Kidney tubule cell (primary cell): ENCODE measurements at regions not wholly inside any gene's neighbourhood (a gene's known extent, or its start where the extent isn't known, plus 50 kb on each side); places are given as distances from the start of the nearest gene placed in this dataset.

Experiments used
- DNase-seq: peaks from one replicate; pipeline ENCODE4 v3.0.0-alpha.2; 2018; ENCODE audit warnings: low spot score

GRCh38 chr5:61687371-61687770, 355.3 kb downstream of the ZSWIM6 start:
- peak; percentile 49 for DNase-seq

- no peak for DNase-seq
Observed at GRCh38 chr5:61689153-61689846, 357.2 kb downstream of the ZSWIM6 start.

GRCh38 chr5:61697809-61698558, 365.9 kb downstream of the ZSWIM6 start:
- peak; percentile 36 for DNase-seq

- DNase-seq, result no peak
Observed at GRCh38 chr5:61701877-61702602, 370.0 kb downstream of the ZSWIM6 start.

- no peak for DNase-seq
Observed at GRCh38 chr5:61702784-61703183, 370.7 kb downstream of the ZSWIM6 start.

GRCh38 chr5:61704289-61704688, 372.2 kb downstream of the ZSWIM6 start:
- no peak for DNase-seq

- DNase-seq, result no peak
Observed at GRCh38 chr5:61706751-61707150, 374.7 kb downstream of the ZSWIM6 start.

- DNase-seq, result no peak
Observed at GRCh38 chr5:61719124-61719523, 387.1 kb downstream of the ZSWIM6 start.

GRCh38 chr5:61720829-61721228, 388.8 kb downstream of the ZSWIM6 start:
- DNase-seq, result no peak

- DNase-seq, result no peak
Observed at GRCh38 chr5:61724102-61724501, 392.0 kb downstream of the ZSWIM6 start.

- no peak for DNase-seq
Observed at GRCh38 chr5:61728287-61728686, 396.2 kb downstream of the ZSWIM6 start.

GRCh38 chr5:61730866-61731265, 398.8 kb downstream of the ZSWIM6 start:
- no peak for DNase-seq

- no peak for DNase-seq
Observed at GRCh38 chr5:61731267-61731945, 399.3 kb downstream of the ZSWIM6 start.

GRCh38 chr5:61731946-61732314, 399.9 kb downstream of the ZSWIM6 start:
- no peak for DNase-seq

- DNase-seq, result no peak
Observed at GRCh38 chr5:61732369-61732768, 400.3 kb downstream of the ZSWIM6 start.

- DNase-seq, result no peak
Observed at GRCh38 chr5:61732796-61733195, 400.7 kb downstream of the ZSWIM6 start.

- DNase-seq, result peak; percentile 44
Observed at GRCh38 chr5:61734001-61734400, 401.9 kb downstream of the ZSWIM6 start.

- DNase-seq, result peak; percentile 23
Observed at GRCh38 chr5:61734966-61735365, 402.9 kb downstream of the ZSWIM6 start.

- DNase-seq, result peak; percentile 42
Observed at GRCh38 chr5:61735531-61735930, 403.5 kb downstream of the ZSWIM6 start.

GRCh38 chr5:61735995-61736394, 403.9 kb downstream of the ZSWIM6 start:
- DNase-seq, result peak; percentile 66

GRCh38 chr5:61737301-61737963, 405.4 kb downstream of the ZSWIM6 start:
- no peak for DNase-seq

GRCh38 chr5:61737964-61738340, 405.9 kb downstream of the ZSWIM6 start:
- no peak for DNase-seq
